Transverse colon (tissue), 4 donors: ENCODE measurements at regions not wholly inside any gene's neighbourhood (a gene's known extent, or its start where the extent isn't known, plus 50 kb on each side); places are given as distances from the start of the nearest gene placed in this dataset.

Source experiments
- POLR2A ChIP-seq: fragments of 450-650 bp; IDR thresholded peaks from one replicate; pipeline ENCODE4 v1.6.1; 2016; ENCODE audit warnings: antibody characterized with exemption, mild to moderate bottlenecking, moderate library complexity
- POLR2AphosphoS5 ChIP-seq, 3 donors: sonication (generic); formaldehyde crosslinking; IDR thresholded peaks; one replicate each; pipeline ENCODE4 v1.6.1; 2016; ENCODE audit warnings: antibody characterized with exemption in 3 of 3
- TF ChIP-seq, protein P1 (sequence below), 5 experiments: fragments of 200-600 bp in 3 of 5; fragments of 450-650 bp in 2 of 5; sonication (generic) in 3 of 5; IDR thresholded peaks; 1 replicate in 2 of 5; 2 replicates in 3 of 5; pipeline ENCODE4 v1.5.1; 2016 to 2017; ENCODE audit warnings: antibody characterized with exemption in 5 of 5, inconsistent platforms in 3 of 5, mild to moderate bottlenecking in 2 of 5, moderate library complexity in 1 of 5

DNA sequence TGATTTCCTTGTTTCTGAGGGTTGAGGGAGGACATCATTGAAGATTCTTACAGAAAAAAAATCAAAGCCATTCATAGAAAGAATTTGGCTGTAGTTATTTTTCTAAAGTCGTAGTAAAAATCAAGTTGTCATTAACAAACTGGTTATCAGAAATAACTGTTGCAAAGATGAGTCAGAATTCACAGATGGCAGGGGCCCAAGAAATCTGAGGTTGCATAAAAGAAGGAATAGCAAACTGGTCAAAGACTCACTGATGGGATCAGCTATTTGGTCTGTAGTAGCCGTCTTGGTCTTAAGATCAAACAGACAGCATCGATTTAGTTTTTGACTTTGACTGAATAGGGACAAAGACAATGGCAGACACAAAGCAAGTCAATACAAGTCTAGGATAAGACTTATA lies 334.3 kb downstream of the FIGN start:
- TF ChIP-seq POLR2AphosphoS5 (IDR thresholded peaks at IDR 0.05) (no peak), POLR2A (no peak)
- TF ChIP-seq, protein P1, sequence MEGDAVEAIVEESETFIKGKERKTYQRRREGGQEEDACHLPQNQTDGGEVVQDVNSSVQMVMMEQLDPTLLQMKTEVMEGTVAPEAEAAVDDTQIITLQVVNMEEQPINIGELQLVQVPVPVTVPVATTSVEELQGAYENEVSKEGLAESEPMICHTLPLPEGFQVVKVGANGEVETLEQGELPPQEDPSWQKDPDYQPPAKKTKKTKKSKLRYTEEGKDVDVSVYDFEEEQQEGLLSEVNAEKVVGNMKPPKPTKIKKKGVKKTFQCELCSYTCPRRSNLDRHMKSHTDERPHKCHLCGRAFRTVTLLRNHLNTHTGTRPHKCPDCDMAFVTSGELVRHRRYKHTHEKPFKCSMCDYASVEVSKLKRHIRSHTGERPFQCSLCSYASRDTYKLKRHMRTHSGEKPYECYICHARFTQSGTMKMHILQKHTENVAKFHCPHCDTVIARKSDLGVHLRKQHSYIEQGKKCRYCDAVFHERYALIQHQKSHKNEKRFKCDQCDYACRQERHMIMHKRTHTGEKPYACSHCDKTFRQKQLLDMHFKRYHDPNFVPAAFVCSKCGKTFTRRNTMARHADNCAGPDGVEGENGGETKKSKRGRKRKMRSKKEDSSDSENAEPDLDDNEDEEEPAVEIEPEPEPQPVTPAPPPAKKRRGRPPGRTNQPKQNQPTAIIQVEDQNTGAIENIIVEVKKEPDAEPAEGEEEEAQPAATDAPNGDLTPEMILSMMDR (IDR thresholded peaks at IDR 0.05) = no peak
